Immature natural killer cell (primary cell): ENCODE measurements at regions not wholly inside any gene's neighbourhood (a gene's known extent, or its start where the extent isn't known, plus 50 kb on each side); places are given as distances from the start of the nearest gene placed in this dataset.
"Not testable (repeated sequence)": the region's sequence is repeated elsewhere in the genome, so short reads cannot be mapped to it uniquely, and the experiment has no call there.

Source experiments
- DNase-seq, 3 donors: peaks; one replicate each; pipeline ENCODE4 v3.0.0; 2022; ENCODE audit warnings: mixed read lengths in 1 of 3
- H3K27ac Mint-ChIP-seq, 6 donors: one replicate each; pipeline ENCODE4 v1.8.0; 2020; ENCODE audit warnings: mixed read lengths in 6 of 6, mild to moderate bottlenecking in 5 of 6, inconsistent platforms in 4 of 6, moderate library complexity in 3 of 6
- H3K27me3 Mint-ChIP-seq, 3 donors: one replicate each; pipeline ENCODE4 v1.8.0; 2020 to 2021; ENCODE audit warnings: low read depth in 3 of 3, mild to moderate bottlenecking in 3 of 3, mixed read lengths in 3 of 3, moderate library complexity in 3 of 3, inconsistent platforms in 1 of 3
- H3K36me3 Mint-ChIP-seq, 3 donors: one replicate each; pipeline ENCODE4 v1.8.0; 2020; ENCODE audit warnings: mixed read lengths in 3 of 3, inconsistent platforms in 2 of 3, mild to moderate bottlenecking in 2 of 3
- H3K4me1 Mint-ChIP-seq, 2 donors: one replicate each; pipeline ENCODE4 v1.8.0; 2020; ENCODE audit warnings: inconsistent platforms in 2 of 2, mild to moderate bottlenecking in 2 of 2, mixed read lengths in 2 of 2, moderate library complexity in 1 of 2
- H3K4me3 Mint-ChIP-seq, 5 donors: one replicate each; pipeline ENCODE4 v1.8.0; 2020; ENCODE audit warnings: mild to moderate bottlenecking in 5 of 5, mixed read lengths in 5 of 5, inconsistent platforms in 3 of 5, moderate library complexity in 3 of 5
- H3K9me3 Mint-ChIP-seq, 6 donors: one replicate each; pipeline ENCODE4 v1.8.0; 2020; ENCODE audit warnings: mild to moderate bottlenecking in 6 of 6, mixed read lengths in 6 of 6, inconsistent platforms in 4 of 6, moderate library complexity in 3 of 6

DNA sequence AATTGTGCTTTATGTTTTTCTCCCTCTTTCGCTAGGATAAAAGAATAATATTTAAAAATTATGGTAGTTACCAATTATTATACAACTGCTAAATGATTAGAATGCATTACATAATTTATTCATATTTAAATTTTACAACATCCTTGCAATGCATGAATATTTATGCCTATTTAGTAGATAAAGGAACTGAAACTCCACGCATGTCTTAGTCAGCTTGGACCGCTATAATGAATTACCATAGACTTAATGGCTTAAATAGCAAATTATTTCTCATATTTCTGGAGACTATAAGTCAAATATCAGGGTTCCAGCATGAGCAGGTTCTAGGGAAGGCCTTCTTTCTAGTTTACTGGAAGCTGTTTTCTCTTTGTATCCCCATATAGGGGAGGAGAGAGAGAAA lies 1555.4 kb upstream of the ADGRL3 start:
- Mint-ChIP-seq H3K4me1 (no peaks in the 10 kb centered on the region), H3K27me3 (peaks cover 0 to 2% (median 0%) of the 10 kb centered on the region in 3 donors), H3K27ac (no peak overlapping the region), H3K9me3 (peaks cover 0 to 30% (median 4%) of the 10 kb centered on the region in 6 donors), H3K4me3 (no peak overlapping the region), H3K36me3 (peaks cover 0 to 4% (median 0%) of the 10 kb centered on the region in 3 donors)
- DNase-seq: no peak

DNA sequence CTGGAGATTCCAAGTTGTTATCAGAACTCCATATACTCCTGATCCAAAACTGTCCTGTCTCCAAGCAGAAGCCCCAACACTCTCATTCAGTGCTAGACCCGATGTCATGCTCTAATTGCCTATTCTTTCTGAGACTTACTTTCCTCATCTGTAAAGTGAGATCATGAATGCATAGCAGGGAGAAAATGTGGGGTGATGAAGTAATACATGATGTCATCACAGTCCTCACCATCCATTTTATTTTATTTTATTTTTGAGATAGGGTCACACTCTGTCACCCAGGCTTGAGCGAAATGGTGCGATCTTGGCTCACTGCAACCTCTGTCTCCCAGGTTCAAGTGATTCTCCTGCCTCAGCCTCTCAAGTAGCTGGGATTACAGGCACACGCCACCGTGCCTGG lies 1554.0 kb upstream of the ADGRL3 start:
- Mint-ChIP-seq H3K27me3 (peaks cover 0 to 2% (median 0%) of the 10 kb centered on the region in 3 donors), H3K36me3 (peaks cover 0 to 6% (median 4%) of the 10 kb centered on the region in 3 donors), H3K4me3 (no peak overlapping the region), H3K9me3 (peaks cover 5 to 34% (median 9%) of the 10 kb centered on the region in 6 donors), H3K4me1 (no peaks in the 10 kb centered on the region), H3K27ac (no peak overlapping the region)
- no peak for DNase-seq

- peaks cover 0 to 2% (median 0%) of the 10 kb centered on the region in 3 donors for H3K27me3 Mint-ChIP-seq
- DNase-seq: no peak
- peaks cover 0 to 6% (median 4%) of the 10 kb centered on the region in 3 donors for H3K36me3 Mint-ChIP-seq
- H3K4me3 Mint-ChIP-seq: no peak overlapping the region
- no peaks in the 10 kb centered on the region for H3K4me1 Mint-ChIP-seq
- H3K9me3 Mint-ChIP-seq: peaks cover 5 to 34% (median 12%) of the 10 kb centered on the region in 6 donors
- no peak overlapping the region for H3K27ac Mint-ChIP-seq
These were observed 1553.1 kb upstream of the ADGRL3 start for GRCh38 chr4:59647011-59647410.

DNA sequence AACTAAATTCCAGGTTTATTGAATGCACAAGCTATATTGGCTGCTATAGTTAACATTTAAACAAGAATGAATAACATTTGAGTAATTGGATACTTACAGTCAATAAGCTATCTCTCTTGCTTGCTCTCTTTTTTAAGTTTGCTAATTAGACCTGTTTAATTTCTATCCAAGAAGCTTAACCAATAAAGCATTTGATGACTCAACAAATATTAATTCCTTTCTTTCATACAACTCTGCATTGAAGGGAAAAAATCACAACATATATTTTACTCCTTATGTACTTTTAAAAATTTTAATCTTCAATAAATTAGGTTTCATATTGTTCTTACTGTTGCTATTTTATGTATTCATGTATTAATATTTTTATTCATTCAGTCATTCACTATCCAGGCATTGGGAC lies 1552.6 kb upstream of the ADGRL3 start:
- no peak overlapping the region for H3K27ac Mint-ChIP-seq
- peaks cover 0 to 2% (median 0%) of the 10 kb centered on the region in 3 donors for H3K27me3 Mint-ChIP-seq
- H3K36me3 Mint-ChIP-seq: peaks cover 0 to 6% (median under 1%) of the 10 kb centered on the region in 3 donors
- H3K9me3 Mint-ChIP-seq: peaks cover 9 to 34% (median 15%) of the 10 kb centered on the region in 6 donors
- no peaks in the 10 kb centered on the region for H3K4me1 Mint-ChIP-seq
- no peak for DNase-seq
- no peak overlapping the region for H3K4me3 Mint-ChIP-seq

DNA sequence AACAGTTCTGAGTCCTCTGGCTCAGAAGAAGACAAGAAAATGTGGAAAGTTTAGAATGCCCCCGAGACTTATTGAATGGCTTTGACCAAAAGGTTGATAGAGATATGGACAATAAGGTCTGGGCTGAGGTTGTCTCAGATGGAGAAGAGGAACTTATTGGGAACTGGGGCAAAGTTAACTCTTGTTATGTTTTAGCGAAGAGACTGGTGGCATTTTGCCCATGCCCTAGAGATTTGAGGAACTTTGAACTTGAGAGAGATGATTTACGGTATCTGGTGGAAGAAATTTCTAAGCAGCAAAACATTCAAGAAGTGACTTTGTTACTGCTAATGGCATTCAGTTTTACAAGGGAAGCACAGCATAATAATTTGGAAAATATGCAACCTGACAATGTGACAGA lies 1549.3 kb upstream of the ADGRL3 start:
- Mint-ChIP-seq H3K27ac (no peak overlapping the region), H3K9me3 (peaks cover 10 to 51% (median 22%) of the 10 kb centered on the region in 6 donors), H3K4me1 (no peaks in the 10 kb centered on the region), H3K4me3 (no peak overlapping the region), H3K36me3 (peaks cover 0 to 6% (median 0%) of the 10 kb centered on the region in 3 donors), H3K27me3 (no peaks in the 10 kb centered on the region)
- no peak for DNase-seq

DNA sequence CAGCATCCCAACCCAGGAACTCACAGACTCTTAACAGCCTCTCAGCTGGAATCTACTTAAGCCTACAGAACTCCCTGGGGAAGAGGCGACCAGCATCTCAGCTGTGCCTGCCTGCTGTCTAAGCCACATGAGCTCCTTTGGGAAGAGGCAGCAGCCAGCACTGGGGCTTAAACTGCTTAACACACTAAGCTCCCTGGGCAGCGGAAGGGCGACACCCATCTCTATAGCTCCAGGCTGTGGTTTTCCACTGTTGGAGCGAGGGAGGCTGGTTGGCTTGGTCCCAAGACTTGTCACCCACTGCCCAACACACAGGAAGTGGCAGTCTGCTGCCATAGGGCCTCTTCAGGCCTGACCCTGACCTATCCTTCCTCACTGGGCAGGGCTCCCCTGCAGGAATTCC lies 1544.1 kb upstream of the ADGRL3 start:
- Mint-ChIP-seq H3K27me3 (peaks cover 0 to 5% (median 0%) of the 10 kb centered on the region in 3 donors), H3K9me3 (peaks cover 23 to 78% (median 33%) of the 10 kb centered on the region in 6 donors), H3K27ac (no peak overlapping the region), H3K4me3 (no peak overlapping the region), H3K4me1 (no peaks in the 10 kb centered on the region), H3K36me3 (peaks cover 0 to under 1% (median 0%) of the 10 kb centered on the region in 3 donors)
- DNase-seq: no peak

DNA sequence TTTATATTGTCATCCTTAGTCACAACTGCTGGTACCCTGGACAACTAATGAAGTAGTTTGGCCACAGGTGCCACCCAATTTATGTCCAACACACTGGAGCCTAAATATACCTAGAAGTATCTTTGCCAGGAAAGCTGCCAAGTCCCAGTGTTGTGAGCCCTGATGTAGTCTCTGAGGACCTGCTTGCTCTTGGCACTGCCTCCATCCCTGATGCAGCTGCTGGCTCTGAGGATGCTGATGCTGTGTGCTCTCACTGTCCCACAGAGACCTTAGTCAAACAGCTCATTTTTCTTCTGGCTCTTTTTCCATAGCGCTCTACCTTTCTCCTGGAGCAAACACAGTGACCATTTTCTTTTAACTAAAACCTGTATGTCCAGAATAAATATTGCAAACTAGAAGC lies 1535.4 kb upstream of the ADGRL3 start:
- no peak for DNase-seq
- H3K27ac Mint-ChIP-seq: no peak overlapping the region
- H3K27me3 Mint-ChIP-seq: peaks cover 0 to 2% (median 0%) of the 10 kb centered on the region in 3 donors
- no peaks in the 10 kb centered on the region for H3K4me1 Mint-ChIP-seq
- peaks cover 9 to 36% (median 13%) of the 10 kb centered on the region in 6 donors for H3K9me3 Mint-ChIP-seq
- no peaks in the 10 kb centered on the region for H3K36me3 Mint-ChIP-seq
- no peak overlapping the region for H3K4me3 Mint-ChIP-seq

- Mint-ChIP-seq H3K36me3 (no peaks in the 10 kb centered on the region), H3K4me1 (no peaks in the 10 kb centered on the region), H3K4me3 (no peak overlapping the region), H3K27ac (no peak overlapping the region), H3K9me3 (peaks cover 5 to 29% (median 10%) of the 10 kb centered on the region in 6 donors), H3K27me3 (no peaks in the 10 kb centered on the region)
- no peak for DNase-seq
These were observed 1533.5 kb upstream of the ADGRL3 start for GRCh38 chr4:59666645-59667044.

- Mint-ChIP-seq H3K36me3 (no peaks in the 10 kb centered on the region), H3K4me1 (no peaks in the 10 kb centered on the region), H3K4me3 (no peak overlapping the region), H3K9me3 (peaks cover 3 to 37% (median 15%) of the 10 kb centered on the region in 6 donors), H3K27me3 (no peaks in the 10 kb centered on the region), H3K27ac (no peak overlapping the region)
- DNase-seq: no peak
These were observed 1529.1 kb upstream of the ADGRL3 start for GRCh38 chr4:59671037-59671436.

GRCh38 chr4:59676389-59676788 lies 1523.7 kb upstream of the ADGRL3 start:
- Mint-ChIP-seq H3K27me3 (no peaks in the 10 kb centered on the region), H3K27ac (no peak overlapping the region), H3K9me3 (peaks cover 5 to 41% (median 22%) of the 10 kb centered on the region in 6 donors), H3K4me3 (no peak overlapping the region), H3K36me3 (no peaks in the 10 kb centered on the region), H3K4me1 (no peaks in the 10 kb centered on the region)
- no peak for DNase-seq

- H3K4me3 Mint-ChIP-seq, H3K27ac Mint-ChIP-seq, DNase-seq, H3K27me3 Mint-ChIP-seq, H3K36me3 Mint-ChIP-seq, H3K4me1 Mint-ChIP-seq: not testable (repeated sequence)
- H3K9me3 Mint-ChIP-seq: peaks cover 5 to 41% (median 22%) of the 10 kb centered on the region in 6 donors
These were observed 1523.1 kb upstream of the ADGRL3 start for GRCh38 chr4:59676992-59677391.

DNA sequence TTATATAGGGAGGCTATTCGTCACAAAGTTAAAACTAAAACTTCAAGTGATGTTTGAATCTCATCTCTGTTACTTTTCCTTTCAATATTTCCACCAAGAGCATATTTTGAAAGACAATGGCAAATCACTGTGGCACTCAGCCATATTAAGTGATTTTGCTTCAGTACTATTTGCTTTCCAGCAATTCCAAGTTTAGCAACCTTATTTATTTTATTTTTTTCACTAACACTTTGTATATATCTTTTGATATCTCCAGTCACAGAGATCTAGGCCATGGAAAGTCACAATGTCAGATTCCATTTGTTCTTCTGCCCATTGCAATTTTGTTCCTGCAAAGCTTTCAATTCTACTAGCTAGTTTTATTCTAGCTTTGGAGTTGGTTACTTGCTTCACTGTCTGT lies 1514.5 kb upstream of the ADGRL3 start:
- no peak overlapping the region for H3K27ac Mint-ChIP-seq
- no peaks in the 10 kb centered on the region for H3K4me1 Mint-ChIP-seq
- no peak overlapping the region for H3K4me3 Mint-ChIP-seq
- no peak for DNase-seq
- H3K9me3 Mint-ChIP-seq: peaks cover 0 to 26% (median 15%) of the 10 kb centered on the region in 6 donors
- no peaks in the 10 kb centered on the region for H3K36me3 Mint-ChIP-seq
- H3K27me3 Mint-ChIP-seq: peaks cover 0 to 2% (median 0%) of the 10 kb centered on the region in 3 donors

GRCh38 chr4:59689149-59689548 lies 1511.0 kb upstream of the ADGRL3 start:
- Mint-ChIP-seq H3K27ac (no peak overlapping the region), H3K9me3 (peaks cover 0 to 26% (median 12%) of the 10 kb centered on the region in 6 donors), H3K4me3 (no peak overlapping the region), H3K4me1 (no peaks in the 10 kb centered on the region), H3K27me3 (peaks cover 0 to 2% (median 0%) of the 10 kb centered on the region in 3 donors), H3K36me3 (no peaks in the 10 kb centered on the region)
- DNase-seq: no peak

GRCh38 chr4:59695355-59696053 lies 1504.6 kb upstream of the ADGRL3 start:
- peaks cover 0 to 21% (median 6%) of the 10 kb centered on the region in 6 donors for H3K9me3 Mint-ChIP-seq
- H3K27me3 Mint-ChIP-seq: peaks cover 0 to 2% (median 0%) of the 10 kb centered on the region in 3 donors
- no peaks in the 10 kb centered on the region for H3K4me1 Mint-ChIP-seq
- H3K27ac Mint-ChIP-seq: no peak overlapping the region
- no peak overlapping the region for H3K4me3 Mint-ChIP-seq
- no peak for DNase-seq
- no peaks in the 10 kb centered on the region for H3K36me3 Mint-ChIP-seq

GRCh38 chr4:59698041-59698440 lies 1502.1 kb upstream of the ADGRL3 start:
- DNase-seq: no peak
- Mint-ChIP-seq H3K4me1 (peaks cover 0 to 1% of the 10 kb centered on the region in 2 donors), H3K27ac (no peak overlapping the region), H3K9me3 (peaks cover 1 to 34% (median 10%) of the 10 kb centered on the region in 6 donors), H3K4me3 (no peak overlapping the region), H3K36me3 (no peaks in the 10 kb centered on the region), H3K27me3 (peaks cover 0 to 2% (median 2%) of the 10 kb centered on the region in 3 donors)
